B cell (primary cell): ENCODE measurements at regions not wholly inside any gene's neighbourhood (a gene's known extent, or its start where the extent isn't known, plus 50 kb on each side); places are given as distances from the start of the nearest gene placed in this dataset.
"Not testable (repeated sequence)": the region's sequence is repeated elsewhere in the genome, so short reads cannot be mapped to it uniquely, and the experiment has no call there.

Experiments used
- ATAC-seq: fragments of 200-7000 bp; cut with Tn5 transposase; one replicate; pipeline ENCODE4 v1.10.0; 2021; ENCODE audit warnings: low read depth, mild to moderate bottlenecking, moderate number of reproducible peaks, moderate library complexity
- CTCF ChIA-PET: fragments of 350-600 bp; sonication (Branson Sonifier 250); formaldehyde crosslinking; loops from one replicate; lab custom pipeline; 2021; ENCODE audit warnings: antibody characterized with exemption, inconsistent platforms; lab: Charles Lee
- POLR2A ChIA-PET: fragments of 350-600 bp; sonication (Branson Sonifier 250); formaldehyde crosslinking; loops from one replicate; lab custom pipeline; 2021; ENCODE audit warnings: antibody characterized with exemption; lab: Charles Lee
- DNase-seq: peaks from one replicate; pipeline ENCODE4 v3.0.0; 2013
- H2AFZ ChIP-seq: 2 replicates; pipeline ENCODE4 v1.6.1; 2012; ENCODE audit warnings: mild to moderate bottlenecking, low read depth, low read length; ENCODE audit not compliant: insufficient read depth, poor library complexity, severe bottlenecking
- H3K27ac ChIP-seq, 2 donors: 1 replicate in 1 of 2; 2 replicates in 1 of 2; pipeline ENCODE4 v1.5.1; 2012 to 2013; ENCODE audit warnings: low read length in 2 of 2, mild to moderate bottlenecking in 2 of 2, moderate library complexity in 1 of 2
- H3K27me3 ChIP-seq, 4 experiments: fragments of 200-600 bp in 1 of 4; sonication (generic) in 1 of 4; replicated peaks in 1 of 4; 1 replicate in 2 of 4; 2 replicates in 2 of 4; pipeline versions ENCODE4 v1.6.1 to v1.7.0; 2013 to 2016; ENCODE audit warnings: low read length in 3 of 4, mild to moderate bottlenecking in 2 of 4, mixed read lengths in 1 of 4, moderate library complexity in 1 of 4; ENCODE audit not compliant: insufficient read depth in 4 of 4, control insufficient read depth in 3 of 4; ENCODE audit errors: control extremely low read depth in 1 of 4
- H3K36me3 ChIP-seq, 2 experiments: replicated peaks in 1 of 2; 1 replicate in 1 of 2; 2 replicates in 1 of 2; pipeline versions ENCODE4 v1.6.1 to v1.7.1; 2013; ENCODE audit warnings: low read length in 1 of 2; ENCODE audit not compliant: insufficient read depth in 2 of 2, control insufficient read depth in 1 of 2; ENCODE audit errors: control extremely low read depth in 1 of 2, extremely low read depth in 1 of 2
- H3K4me1 ChIP-seq, 2 donors: fragments of 200-600 bp in 1 of 2; sonication (generic) in 1 of 2; 1 replicate in 1 of 2; 2 replicates in 1 of 2; pipeline versions ENCODE4 v1.5.1 to v1.6.1; 2013 to 2017; ENCODE audit warnings: low read length in 2 of 2; ENCODE audit not compliant: control insufficient read depth in 2 of 2, insufficient read depth in 2 of 2
- H3K4me2 ChIP-seq: replicated peaks from 2 replicates; pipeline ENCODE3; 2012; ENCODE audit warnings: mild to moderate bottlenecking, low read depth, low read length; ENCODE audit not compliant: poor library complexity, severe bottlenecking
- H3K4me3 ChIP-seq, 5 experiments: fragments of 200-600 bp in 1 of 5; sonication (generic) in 1 of 5; 1 replicate in 3 of 5; 2 replicates in 2 of 5; pipeline versions ENCODE4 v1.5.1 to v1.7.0; 2011 to 2016; ENCODE audit warnings: low read length in 4 of 5, mild to moderate bottlenecking in 4 of 5, low read depth in 2 of 5, control low read depth in 1 of 5, moderate library complexity in 1 of 5; ENCODE audit not compliant: insufficient read depth in 1 of 5; ENCODE audit errors: control extremely low read depth in 1 of 5, extremely low read depth in 1 of 5
- H3K79me2 ChIP-seq: fragments of 200-600 bp; sonication (generic); one replicate; pipeline ENCODE4 v1.6.0; 2016; ENCODE audit warnings: low read length; ENCODE audit not compliant: control insufficient read depth, insufficient read depth
- H3K9ac ChIP-seq: fragments of 200-600 bp; sonication (generic); 2 replicates; pipeline ENCODE4 v1.6.1; 2017; ENCODE audit warnings: mild to moderate bottlenecking, low read length, moderate library complexity
- H3K9me3 ChIP-seq, 3 donors: one replicate each; pipeline versions ENCODE4 v1.6.1 to v1.7.1; 2013; ENCODE audit warnings: low read length in 2 of 3; ENCODE audit not compliant: control insufficient read depth in 2 of 3, insufficient read depth in 1 of 3; ENCODE audit errors: control extremely low read depth in 1 of 3
- H4K20me1 ChIP-seq: 2 replicates; pipeline ENCODE4 v1.6.0; 2012; ENCODE audit warnings: mild to moderate bottlenecking, low read length; ENCODE audit not compliant: insufficient read depth, control insufficient read depth, poor library complexity, severe bottlenecking
- H3K27ac Mint-ChIP-seq: one replicate; pipeline ENCODE4 v1.8.0; 2021; ENCODE audit warnings: mixed read lengths
- H3K27me3 Mint-ChIP-seq: one replicate; pipeline ENCODE4 v1.8.0; 2021; ENCODE audit warnings: mixed read lengths
- H3K4me1 Mint-ChIP-seq: one replicate; pipeline ENCODE4 v1.8.0; 2021; ENCODE audit warnings: mixed read lengths
- H3K4me3 Mint-ChIP-seq: one replicate; pipeline ENCODE4 v1.8.0; 2021; ENCODE audit warnings: mixed read lengths
- H3K9me3 Mint-ChIP-seq: one replicate; pipeline ENCODE4 v1.8.0; 2022; ENCODE audit warnings: mixed read lengths; ENCODE audit not compliant: insufficient read depth
- CTCF ChIP-seq: fragments of 200-600 bp; IDR thresholded peaks from one replicate; pipeline ENCODE4 v1.8.0; 2022; ENCODE audit warnings: antibody characterized with exemption, mild to moderate bottlenecking
- EZH2 ChIP-seq: IDR thresholded peaks from 2 replicates; pipeline ENCODE4 v1.6.1; 2012; ENCODE audit warnings: borderline replicate concordance, low read depth, mild to moderate bottlenecking, moderate library complexity, low read length; ENCODE audit not compliant: insufficient read depth, poor library complexity, severe bottlenecking
- WGBS: methylation state at CpG from one replicate; pipeline ENCODE4 v1.1.5; 2013; ENCODE audit warnings: missing lambda C conversion rate; ENCODE audit not compliant: insufficient coverage; 5-methylcytosine and 5-hydroxymethylcytosine counted together
- intact Hi-C: fragments of 100-400 bp; cut with micrococcal nuclease; formaldehyde crosslinking; loops from one replicate; pipeline ENCODE4 v1.10.0; 2022

- intact Hi-C loops: no loop called here
- Histone ChIP-seq H3K4me2 (no peak overlapping the region), H2AFZ (no peak overlapping the region), H3K27ac (no peak overlapping the region), H3K4me3 (no peak overlapping the region), H3K4me1 (no peaks in the 10 kb centered on the region), H3K36me3 (no peaks in the 10 kb centered on the region), H3K79me2 (no peaks in the 10 kb centered on the region), H3K9ac (no peak overlapping the region), H4K20me1 (no peaks in the 10 kb centered on the region), H3K27me3 (no peaks in the 10 kb centered on the region), H3K9me3 (peaks cover 0 to under 1% (median 0%) of the 10 kb centered on the region in 3 donors)
- DNase-seq (no peak), ATAC-seq (no peak)
- H3K27ac Mint-ChIP-seq: no peak overlapping the region
- no peaks in the 10 kb centered on the region for H3K9me3 Mint-ChIP-seq
- peaks cover 11% of the 10 kb centered on the region for H3K27me3 Mint-ChIP-seq
- POLR2A ChIA-PET: no interaction called here
- 64% methylated on average over 3 of the region's 3 CpGs for WGBS
- no peak for TF ChIP-seq EZH2
- no peak for TF ChIP-seq CTCF
- CTCF ChIA-PET: no interaction called here
- H3K4me3 Mint-ChIP-seq: no peak overlapping the region
- no peaks in the 10 kb centered on the region for H3K4me1 Mint-ChIP-seq
Observed at GRCh38 chr11:103737747-103738146, 298.7 kb upstream of the DDI1 start.

DNA sequence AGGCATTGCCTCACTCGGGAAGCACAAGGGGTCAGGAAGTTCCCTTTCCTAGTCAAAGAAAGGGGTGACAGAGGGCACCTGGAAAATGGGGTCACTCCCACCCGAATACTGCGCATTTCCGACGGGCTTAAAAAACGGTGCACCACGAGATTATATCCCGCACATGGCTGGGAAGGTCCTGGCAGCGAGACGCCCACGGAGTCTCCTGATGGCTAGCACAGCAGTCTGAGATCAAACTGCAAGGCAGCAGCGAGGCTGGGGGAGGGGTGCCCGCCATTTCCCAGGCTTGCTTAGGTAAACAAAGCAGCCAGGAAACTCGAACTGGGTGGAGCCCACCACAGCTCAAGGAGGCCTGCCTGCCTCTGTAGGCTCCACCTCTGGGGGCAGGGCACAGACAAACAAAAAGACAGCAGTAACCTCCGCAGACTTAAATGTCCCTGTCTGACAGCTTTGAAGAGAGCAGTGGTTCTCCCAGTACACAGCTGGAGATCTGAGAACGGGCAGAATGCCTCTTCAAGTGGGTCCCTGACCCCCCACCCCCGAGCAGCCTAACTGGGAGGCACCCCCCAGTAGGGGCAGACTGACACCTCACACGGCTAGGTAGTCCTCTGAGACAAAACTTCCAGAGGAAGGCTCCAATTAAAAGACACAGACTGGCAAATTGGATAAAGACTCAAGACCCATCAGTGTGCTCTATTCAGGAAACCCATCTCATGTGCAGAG lies 297.2 kb upstream of the DDI1 start:
- H3K9me3 ChIP-seq, H3K9ac ChIP-seq, H3K4me1 ChIP-seq, H3K4me1 Mint-ChIP-seq, POLR2A ChIA-PET, H3K36me3 ChIP-seq, H4K20me1 ChIP-seq, H3K27me3 ChIP-seq, H3K27ac Mint-ChIP-seq, intact Hi-C loops, ATAC-seq, H2AFZ ChIP-seq, H3K9me3 Mint-ChIP-seq, H3K79me2 ChIP-seq, H3K4me2 ChIP-seq, H3K27me3 Mint-ChIP-seq, DNase-seq, CTCF ChIA-PET, H3K27ac ChIP-seq: not testable (repeated sequence)
- H3K4me3 Mint-ChIP-seq: peak overlapping the region; percentile 37
- WGBS: 44% methylated on average over 13 of the region's 18 CpGs
- peak overlapping the region in 1 of 5 experiments; percentile 30 for H3K4me3 ChIP-seq
